ENCODE measurements at regions not wholly inside any gene's neighbourhood (a gene's known extent, or its start where the extent isn't known, plus 50 kb on each side); places are given as distances from the start of the nearest gene placed in this dataset.

GRCh38 chr3:3346556-3346955 is 167.1 kb upstream of the CRBN start:
- Mint-ChIP-seq H3K27me3 (ENCODE audit: low read depth in 3 of 3) (no peaks in the 10 kb centered on the region), H3K36me3 (no peaks in the 10 kb centered on the region), H3K4me3 (no peak overlapping the region), H3K4me1 (no peaks in the 10 kb centered on the region), H3K9me3 (peaks cover 0 to 4% (median 2%) of the 10 kb centered on the region in 7 donors), H3K27ac (no peak overlapping the region)
- no peak overlapping the region for H3K9ac ChIP-seq (ENCODE audit: insufficient read depth, low read length, poor library complexity, severe bottlenecking)
- no peaks in the 10 kb centered on the region for H3K9me3 ChIP-seq (replicated peaks in 1 of 2; ENCODE audit: control insufficient read depth in 1 of 2, insufficient read depth in 1 of 2, low read length in 2 of 2)
- H3K27ac ChIP-seq (ENCODE audit: low read depth in 1 of 2, low read length in 2 of 2), result no peak overlapping the region
- no peak for TF ChIP-seq CTCF (IDR thresholded peaks at IDR 0.05)
- H3K4me2 ChIP-seq (replicated peaks; ENCODE audit: extremely low read depth, low read length, poor library complexity, severe bottlenecking), result no peak overlapping the region
- intact Hi-C loops (cut with micrococcal nuclease), result no loop called here
- H2AFZ ChIP-seq (ENCODE audit: insufficient read depth, low read depth, low read length, poor library complexity, severe bottlenecking), result no peak overlapping the region
- H3K36me3 ChIP-seq (replicated peaks in 1 of 2; ENCODE audit: control insufficient read depth in 1 of 2, insufficient read depth in 2 of 2, low read length in 2 of 2), result no peaks in the 10 kb centered on the region
- H4K20me1 ChIP-seq (ENCODE audit: insufficient read depth, low read length), result no peaks in the 10 kb centered on the region
- no peaks in the 10 kb centered on the region for H3K79me2 ChIP-seq (ENCODE audit: insufficient read depth, low read length)
- no peak for DNase-seq
- WGBS (ENCODE audit: insufficient coverage), result no CpG with 5 or more reads among the region's 2 CpGs
- no peaks in the 10 kb centered on the region for H3K4me1 ChIP-seq (ENCODE audit: control insufficient read depth in 1 of 2, insufficient read depth in 2 of 2, low read length in 2 of 2)
- H3K4me3 ChIP-seq (replicated peaks in 1 of 3; ENCODE audit: low read depth in 2 of 3, low read length in 3 of 3), result no peak overlapping the region
- no peaks in the 10 kb centered on the region for H3K27me3 ChIP-seq (ENCODE audit: control insufficient read depth in 2 of 2, insufficient read depth in 2 of 2, low read length in 2 of 2)

DNA sequence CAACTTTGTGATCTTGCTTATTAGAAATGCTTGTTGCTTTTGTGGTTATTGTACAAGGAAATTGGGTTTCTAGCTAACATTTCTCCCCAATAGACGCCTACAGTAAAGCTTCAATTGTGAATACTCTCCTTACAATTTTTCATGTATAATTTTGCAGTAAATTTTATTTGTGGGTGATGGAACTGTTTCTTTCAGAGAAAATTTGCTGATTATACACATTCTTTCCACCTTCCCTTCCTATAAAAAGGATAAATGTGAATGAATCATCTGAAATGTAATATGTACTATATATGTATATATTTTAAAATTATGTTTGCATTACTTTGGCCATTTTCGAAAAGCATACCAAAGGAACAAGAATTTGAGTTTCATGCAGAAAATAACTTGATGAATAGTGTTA is 162.7 kb upstream of the CRBN start:
- H3K9me3 ChIP-seq (replicated peaks in 1 of 2; ENCODE audit: control insufficient read depth in 1 of 2, insufficient read depth in 1 of 2, low read length in 2 of 2), result no peaks in the 10 kb centered on the region
- H3K4me2 ChIP-seq (replicated peaks; ENCODE audit: extremely low read depth, low read length, poor library complexity, severe bottlenecking), result no peak overlapping the region
- H3K4me3 ChIP-seq (replicated peaks in 1 of 3; ENCODE audit: low read depth in 2 of 3, low read length in 3 of 3), result no peak overlapping the region
- H3K27ac ChIP-seq (ENCODE audit: low read depth in 1 of 2, low read length in 2 of 2), result no peak overlapping the region
- no peaks in the 10 kb centered on the region for H4K20me1 ChIP-seq (ENCODE audit: insufficient read depth, low read length)
- no peak overlapping the region for H3K27ac Mint-ChIP-seq
- TF ChIP-seq CTCF (IDR thresholded peaks at IDR 0.05), result no peak
- DNase-seq, result no peak
- WGBS (ENCODE audit: insufficient coverage), result no CpG with 5 or more reads among the region's 2 CpGs
- no peak overlapping the region for H3K4me3 Mint-ChIP-seq
- no peak overlapping the region for H3K9ac ChIP-seq (ENCODE audit: insufficient read depth, low read length, poor library complexity, severe bottlenecking)
- no peaks in the 10 kb centered on the region for H3K4me1 Mint-ChIP-seq
- H3K36me3 ChIP-seq (replicated peaks in 1 of 2; ENCODE audit: control insufficient read depth in 1 of 2, insufficient read depth in 2 of 2, low read length in 2 of 2), result no peaks in the 10 kb centered on the region
- intact Hi-C loops (cut with micrococcal nuclease), result no loop called here
- H2AFZ ChIP-seq (ENCODE audit: insufficient read depth, low read depth, low read length, poor library complexity, severe bottlenecking), result no peak overlapping the region
- no peaks in the 10 kb centered on the region for H3K27me3 Mint-ChIP-seq (ENCODE audit: low read depth in 3 of 3)
- H3K4me1 ChIP-seq (ENCODE audit: control insufficient read depth in 1 of 2, insufficient read depth in 2 of 2, low read length in 2 of 2), result no peaks in the 10 kb centered on the region
- H3K9me3 Mint-ChIP-seq, result peaks cover 0 to 2% (median 2%) of the 10 kb centered on the region in 7 donors
- H3K79me2 ChIP-seq (ENCODE audit: insufficient read depth, low read length), result no peaks in the 10 kb centered on the region
- H3K36me3 Mint-ChIP-seq, result no peaks in the 10 kb centered on the region
- H3K27me3 ChIP-seq (ENCODE audit: control insufficient read depth in 2 of 2, insufficient read depth in 2 of 2, low read length in 2 of 2), result no peaks in the 10 kb centered on the region
